Smooth muscle cell (in vitro differentiated cells): ENCODE measurements at regions not wholly inside any gene's neighbourhood (a gene's known extent, or its start where the extent isn't known, plus 50 kb on each side); places are given as distances from the start of the nearest gene placed in this dataset.

Source experiments
- DNase-seq: peaks from one replicate; lab custom pipeline; 2025; ENCODE audit not compliant: unreplicated experiment; lab: John Stamatoyannopoulos, UW
- H2AFZ ChIP-seq: fragments of 200-600 bp; sonication (generic); 2 replicates; pipeline ENCODE4 v1.6.0; 2016; ENCODE audit warnings: antibody characterized with exemption, low read depth, mild to moderate bottlenecking
- H3F3A ChIP-seq: fragments of 200-600 bp; sonication (generic); 2 replicates; pipeline ENCODE4 v1.6.0; 2017; ENCODE audit warnings: antibody characterized with exemption, low read depth
- H3K27ac ChIP-seq: fragments of 200-600 bp; sonication (generic); 2 replicates; pipeline ENCODE4 v1.5.1; 2016; ENCODE audit warnings: low read depth, mild to moderate bottlenecking
- H3K27me3 ChIP-seq: fragments of 200-600 bp; sonication (generic); 2 replicates; pipeline ENCODE4 v1.6.1; 2016; ENCODE audit warnings: low read depth, mild to moderate bottlenecking
- H3K36me3 ChIP-seq: fragments of 200-600 bp; sonication (generic); 2 replicates; pipeline ENCODE4 v1.5.1; 2016; ENCODE audit warnings: low read depth
- H3K4me1 ChIP-seq: fragments of 200-600 bp; sonication (generic); 2 replicates; pipeline ENCODE4 v1.5.1; 2016; ENCODE audit warnings: low read depth
- H3K4me2 ChIP-seq: fragments of 200-600 bp; sonication (generic); 2 replicates; pipeline ENCODE4 v1.6.0; 2016; ENCODE audit warnings: mild to moderate bottlenecking
- H3K4me3 ChIP-seq: fragments of 200-600 bp; sonication (generic); 2 replicates; pipeline ENCODE4 v1.5.1; 2016; ENCODE audit warnings: mild to moderate bottlenecking
- H3K79me2 ChIP-seq: fragments of 200-600 bp; sonication (generic); 2 replicates; pipeline ENCODE4 v1.6.0; 2016; ENCODE audit warnings: low read depth, mild to moderate bottlenecking
- H3K9ac ChIP-seq: fragments of 200-600 bp; sonication (generic); 2 replicates; pipeline ENCODE4 v1.6.0; 2016; ENCODE audit warnings: low read depth
- H3K9me3 ChIP-seq: fragments of 200-600 bp; sonication (generic); replicated peaks from 2 replicates; pipeline ENCODE4 v1.5.1; 2016; ENCODE audit warnings: low read depth
- H4K20me1 ChIP-seq: fragments of 200-600 bp; sonication (generic); 2 replicates; pipeline ENCODE4 v1.6.0; 2016; ENCODE audit warnings: low read depth
- WGBS: methylation state at CpG from one replicate; pipeline ENCODE4 v1.1.7; 2016; ENCODE audit warnings: low lambda C conversion rate; 5-methylcytosine and 5-hydroxymethylcytosine counted together
- TF ChIP-seq, protein P1 (sequence below): fragments of 200-600 bp; sonication (generic); IDR thresholded peaks from 2 replicates; pipeline ENCODE4 v1.5.1; 2017; ENCODE audit warnings: borderline replicate concordance, mild to moderate bottlenecking, antibody characterized with exemption; ENCODE audit not compliant: insufficient read depth, poor library complexity, severe bottlenecking

DNA sequence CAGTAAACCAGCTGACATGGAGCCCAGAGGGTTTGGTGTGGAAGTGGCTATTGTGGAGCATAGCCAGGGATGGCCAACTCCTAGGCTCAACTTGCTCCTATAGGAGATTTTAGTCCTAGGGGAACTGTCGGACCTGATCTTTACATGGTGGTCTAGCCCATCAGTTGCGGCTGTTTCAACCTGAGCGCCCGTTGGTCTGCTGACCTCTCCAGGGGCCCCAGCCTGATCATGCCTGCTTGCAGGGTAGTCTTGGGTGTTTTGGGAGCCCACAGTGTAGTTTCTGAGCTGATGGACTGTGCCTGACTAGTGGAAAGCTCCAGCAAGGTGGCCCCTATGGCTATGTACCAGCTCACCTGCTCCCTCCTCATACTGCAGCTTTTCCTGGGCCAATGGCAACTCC lies 597.0 kb downstream of the IQCM start:
- H3K79me2 ChIP-seq: no peaks in the 10 kb centered on the region
- TF ChIP-seq, protein P1, sequence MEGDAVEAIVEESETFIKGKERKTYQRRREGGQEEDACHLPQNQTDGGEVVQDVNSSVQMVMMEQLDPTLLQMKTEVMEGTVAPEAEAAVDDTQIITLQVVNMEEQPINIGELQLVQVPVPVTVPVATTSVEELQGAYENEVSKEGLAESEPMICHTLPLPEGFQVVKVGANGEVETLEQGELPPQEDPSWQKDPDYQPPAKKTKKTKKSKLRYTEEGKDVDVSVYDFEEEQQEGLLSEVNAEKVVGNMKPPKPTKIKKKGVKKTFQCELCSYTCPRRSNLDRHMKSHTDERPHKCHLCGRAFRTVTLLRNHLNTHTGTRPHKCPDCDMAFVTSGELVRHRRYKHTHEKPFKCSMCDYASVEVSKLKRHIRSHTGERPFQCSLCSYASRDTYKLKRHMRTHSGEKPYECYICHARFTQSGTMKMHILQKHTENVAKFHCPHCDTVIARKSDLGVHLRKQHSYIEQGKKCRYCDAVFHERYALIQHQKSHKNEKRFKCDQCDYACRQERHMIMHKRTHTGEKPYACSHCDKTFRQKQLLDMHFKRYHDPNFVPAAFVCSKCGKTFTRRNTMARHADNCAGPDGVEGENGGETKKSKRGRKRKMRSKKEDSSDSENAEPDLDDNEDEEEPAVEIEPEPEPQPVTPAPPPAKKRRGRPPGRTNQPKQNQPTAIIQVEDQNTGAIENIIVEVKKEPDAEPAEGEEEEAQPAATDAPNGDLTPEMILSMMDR: no peak
- no peaks in the 10 kb centered on the region for H3K36me3 ChIP-seq
- no peak overlapping the region for H3K9ac ChIP-seq
- H3K27ac ChIP-seq: no peak overlapping the region
- no peaks in the 10 kb centered on the region for H3K9me3 ChIP-seq
- H4K20me1 ChIP-seq: no peaks in the 10 kb centered on the region
- no peaks in the 10 kb centered on the region for H3K27me3 ChIP-seq
- no peak overlapping the region for H3K4me3 ChIP-seq
- 95% methylated on average over 4 of the region's 4 CpGs for WGBS
- H3K4me1 ChIP-seq: no peaks in the 10 kb centered on the region
- no peak overlapping the region for H3K4me2 ChIP-seq
- no peak overlapping the region for H2AFZ ChIP-seq
- no peaks in the 10 kb centered on the region for H3F3A ChIP-seq
- no peak for DNase-seq

DNA sequence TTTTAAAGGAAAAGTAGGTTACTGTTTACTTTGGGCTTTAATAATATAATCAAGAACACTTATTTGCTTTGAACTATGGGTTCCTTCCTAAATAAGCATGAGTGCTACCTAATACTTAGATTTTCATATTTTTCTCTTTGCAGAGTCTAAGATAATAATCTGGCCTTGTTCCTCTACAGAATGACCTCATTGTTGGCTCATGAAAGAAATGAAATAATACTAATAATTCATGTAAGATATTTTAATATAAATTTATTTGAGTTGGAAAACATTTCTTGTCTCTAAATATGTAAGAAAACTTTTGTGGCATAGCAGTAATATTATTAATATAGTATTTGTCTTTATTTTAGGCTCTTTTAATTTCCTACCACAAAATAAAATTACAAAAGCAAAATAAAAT lies 601.3 kb downstream of the IQCM start:
- Histone ChIP-seq H3K36me3 (no peaks in the 10 kb centered on the region), H3K9me3 (no peaks in the 10 kb centered on the region), H3K4me2 (no peak overlapping the region), H3K79me2 (no peaks in the 10 kb centered on the region), H3F3A (no peaks in the 10 kb centered on the region), H2AFZ (no peak overlapping the region), H4K20me1 (no peaks in the 10 kb centered on the region), H3K27ac (no peak overlapping the region), H3K27me3 (no peaks in the 10 kb centered on the region), H3K9ac (no peak overlapping the region), H3K4me3 (no peak overlapping the region), H3K4me1 (no peaks in the 10 kb centered on the region)
- DNase-seq: no peak
- TF ChIP-seq, protein P1: no peak

DNA sequence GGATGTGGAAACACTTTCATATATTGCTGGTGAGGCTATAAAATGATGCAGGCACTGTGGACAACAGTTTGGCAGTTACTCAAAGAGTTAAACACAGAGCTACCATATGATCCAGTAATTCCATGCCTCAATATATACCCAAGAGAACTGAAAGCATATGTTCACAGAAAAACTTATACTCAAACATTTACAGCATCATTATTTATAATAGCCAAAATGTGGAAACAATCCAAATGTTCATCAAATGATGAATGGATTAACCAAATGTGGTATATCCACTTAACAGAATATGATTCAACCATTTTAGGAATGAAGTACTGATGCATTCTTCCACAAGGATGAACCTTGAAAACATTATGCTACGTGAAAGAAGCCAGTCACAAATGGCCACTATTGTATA lies 603.8 kb downstream of the IQCM start:
- no peak for DNase-seq
- H3K4me1 ChIP-seq: no peaks in the 10 kb centered on the region

More for the DNA sequence above, 603.8 kb downstream of the IQCM start:
- Histone ChIP-seq H3K4me3 (no peak overlapping the region), H3K27ac (no peak overlapping the region), H3K79me2 (no peaks in the 10 kb centered on the region), H3K9ac (no peak overlapping the region), H3K27me3 (no peaks in the 10 kb centered on the region), H4K20me1 (no peaks in the 10 kb centered on the region), H3K36me3 (no peaks in the 10 kb centered on the region), H3F3A (no peaks in the 10 kb centered on the region), H2AFZ (no peak overlapping the region), H3K4me2 (no peak overlapping the region), H3K9me3 (no peaks in the 10 kb centered on the region)
- TF ChIP-seq, protein P1: no peak
- 77% methylated on average over 1 of the region's 1 CpG for WGBS
